GM23338 (cell line): ENCODE measurements at regions not wholly inside any gene's neighbourhood (a gene's known extent, or its start where the extent isn't known, plus 50 kb on each side); places are given as distances from the start of the nearest gene placed in this dataset.
A peak's percentile ranks its signal among the peaks of the same experiment; 100 is the strongest.

ENCODE experiments used
- ATAC-seq: fragments of 200-7000 bp; cut with Tn5 transposase; 3 replicates; pipeline ENCODE4 v1.9.1; 2020
- DNase-seq: peaks from one replicate; pipeline ENCODE4 v3.0.0-alpha.2; 2015; ENCODE audit warnings: low spot score
- H2AFZ ChIP-seq: fragments of 200-600 bp; sonication (generic); 2 replicates; pipeline ENCODE4 v1.8.0; 2016; ENCODE audit warnings: antibody characterized with exemption, mild to moderate bottlenecking, moderate library complexity
- H3F3A ChIP-seq: fragments of 200-600 bp; sonication (generic); replicated peaks from 2 replicates; pipeline ENCODE4 v1.8.0; 2017; ENCODE audit warnings: antibody characterized with exemption, mixed run types, low read depth
- H3K27ac ChIP-seq: fragments of 200-600 bp; sonication (generic); 2 replicates; pipeline ENCODE4 v1.6.1; 2016; ENCODE audit warnings: low read depth
- H3K27me3 ChIP-seq: fragments of 200-600 bp; sonication (generic); 2 replicates; pipeline ENCODE4 v1.8.0; 2016; ENCODE audit warnings: mild to moderate bottlenecking, mixed run types, moderate library complexity; ENCODE audit not compliant: insufficient read depth
- H3K36me3 ChIP-seq: fragments of 200-600 bp; sonication (generic); 2 replicates; pipeline ENCODE4 v1.8.0; 2016; ENCODE audit warnings: mild to moderate bottlenecking; ENCODE audit not compliant: insufficient read depth
- H3K4me1 ChIP-seq: fragments of 200-600 bp; sonication (generic); 2 replicates; pipeline ENCODE4 v1.8.0; 2016; ENCODE audit warnings: mild to moderate bottlenecking, moderate library complexity; ENCODE audit not compliant: insufficient read depth
- H3K4me2 ChIP-seq: fragments of 200-600 bp; sonication (generic); 2 replicates; pipeline ENCODE4 v1.7.1; 2017; ENCODE audit warnings: mixed run types
- H3K4me3 ChIP-seq: fragments of 200-600 bp; sonication (generic); 2 replicates; pipeline ENCODE4 v1.6.1; 2016; ENCODE audit warnings: mixed run types
- H3K79me2 ChIP-seq: fragments of 200-600 bp; sonication (generic); replicated peaks from 2 replicates; pipeline ENCODE4 v1.8.0; 2017; ENCODE audit warnings: mild to moderate bottlenecking; ENCODE audit not compliant: insufficient read depth
- H3K9me2 ChIP-seq: fragments of 200-600 bp; sonication (generic); 2 replicates; pipeline ENCODE4 v1.8.0; 2017; ENCODE audit not compliant: insufficient read depth
- H4K20me1 ChIP-seq: fragments of 200-600 bp; sonication (generic); replicated peaks from 2 replicates; pipeline ENCODE4 v1.8.0; 2017; ENCODE audit warnings: mild to moderate bottlenecking; ENCODE audit not compliant: insufficient read depth
- H3K27ac Mint-ChIP-seq: 2 replicates; pipeline ENCODE4 v1.8.0; 2020; ENCODE audit warnings: inconsistent platforms, mild to moderate bottlenecking, moderate library complexity, mixed read lengths
- H3K27me3 Mint-ChIP-seq: 3 replicates; pipeline ENCODE4 v1.8.0; 2022; ENCODE audit warnings: low read depth, mild to moderate bottlenecking, moderate library complexity, mixed read lengths, inconsistent platforms; ENCODE audit not compliant: insufficient read depth, poor library complexity
- H3K36me3 Mint-ChIP-seq: 3 replicates; pipeline ENCODE4 v1.8.0; 2021; ENCODE audit warnings: low read depth, mild to moderate bottlenecking, inconsistent platforms, moderate library complexity, mixed read lengths
- H3K4me1 Mint-ChIP-seq: 3 replicates; pipeline ENCODE4 v1.8.0; 2020; ENCODE audit warnings: mild to moderate bottlenecking, inconsistent platforms, mixed read lengths
- H3K4me3 Mint-ChIP-seq: 3 replicates; pipeline ENCODE4 v1.8.0; 2021; ENCODE audit warnings: moderate library complexity, mild to moderate bottlenecking, inconsistent platforms, mixed read lengths
- H3K9me3 Mint-ChIP-seq: 3 replicates; pipeline ENCODE4 v1.8.0; 2020; ENCODE audit warnings: moderate library complexity, mild to moderate bottlenecking, inconsistent platforms, mixed read lengths
- NANOG ChIP-seq: IDR thresholded peaks from 2 replicates; pipeline ENCODE4 v1.6.1; 2016; ENCODE audit warnings: antibody characterized with exemption, borderline replicate concordance
- ZNF331 ChIP-seq: fragments of 250-450 bp; sonication (Bioruptor Pico); IDR thresholded peaks from 2 replicates; pipeline ENCODE4 v1.5.0; 2020; ENCODE audit warnings: low read depth, mild to moderate bottlenecking, moderate library complexity
- TF ChIP-seq, protein P1 (sequence below): fragments of 250-450 bp; sonication (Bioruptor Pico); IDR thresholded peaks from 2 replicates; pipeline ENCODE4 v1.5.0; 2020; ENCODE audit warnings: mild to moderate bottlenecking, moderate library complexity
- TF ChIP-seq, protein P2 (sequence below), 2 experiments: fragments of 200-600 bp in 1 of 2; sonication (generic) in 1 of 2; conservative IDR thresholded peaks; 2 replicates each; pipeline versions ENCODE4 v1.5.1 to v1.6.1; 2016 to 2017; ENCODE audit warnings: antibody characterized with exemption in 2 of 2, low read depth in 2 of 2, mild to moderate bottlenecking in 2 of 2, moderate library complexity in 1 of 2
- TF ChIP-seq, protein P3 (sequence below): IDR thresholded peaks from one replicate; pipeline ENCODE4 v1.6.1; 2018; ENCODE audit warnings: antibody characterized with exemption; ENCODE audit not compliant: unreplicated experiment

DNA sequence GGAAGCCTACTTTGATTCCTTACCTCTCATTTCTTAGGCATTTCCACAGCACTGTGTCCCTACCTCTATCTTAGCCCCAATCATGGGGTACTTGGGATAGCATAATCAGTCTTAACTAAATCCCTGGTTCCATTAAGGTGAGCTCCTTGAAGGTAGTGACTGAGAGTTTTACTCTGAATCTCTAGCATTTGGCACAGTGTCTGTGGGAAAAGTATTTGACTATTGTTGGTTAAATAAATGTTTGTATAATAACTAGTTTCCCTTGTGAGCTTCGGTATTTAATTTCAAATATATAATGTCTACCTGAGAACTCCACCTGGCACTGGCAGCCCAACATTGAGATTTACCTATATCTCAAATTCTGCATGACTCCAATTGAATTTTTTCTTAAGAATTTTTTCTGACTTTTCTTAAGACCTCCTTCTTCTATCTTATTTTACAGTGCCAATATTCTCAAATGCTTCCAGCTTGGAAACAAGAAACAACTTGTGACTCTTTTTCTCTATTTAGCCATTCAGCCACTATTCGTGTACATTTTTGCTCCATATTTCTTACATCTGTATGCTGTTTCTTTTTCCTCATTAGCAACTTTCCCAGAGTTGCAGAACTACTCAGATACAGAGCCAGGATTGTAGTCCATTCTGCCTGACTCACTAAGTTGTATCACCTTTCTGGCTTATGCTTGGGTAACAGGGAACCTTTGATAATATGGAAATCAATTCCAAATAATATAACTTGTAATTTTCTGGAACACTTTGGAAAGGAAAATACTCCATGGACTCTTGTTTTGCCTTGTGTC lies 214.0 kb upstream of the NT5C1B start (continued):
- TF ChIP-seq, protein P1, sequence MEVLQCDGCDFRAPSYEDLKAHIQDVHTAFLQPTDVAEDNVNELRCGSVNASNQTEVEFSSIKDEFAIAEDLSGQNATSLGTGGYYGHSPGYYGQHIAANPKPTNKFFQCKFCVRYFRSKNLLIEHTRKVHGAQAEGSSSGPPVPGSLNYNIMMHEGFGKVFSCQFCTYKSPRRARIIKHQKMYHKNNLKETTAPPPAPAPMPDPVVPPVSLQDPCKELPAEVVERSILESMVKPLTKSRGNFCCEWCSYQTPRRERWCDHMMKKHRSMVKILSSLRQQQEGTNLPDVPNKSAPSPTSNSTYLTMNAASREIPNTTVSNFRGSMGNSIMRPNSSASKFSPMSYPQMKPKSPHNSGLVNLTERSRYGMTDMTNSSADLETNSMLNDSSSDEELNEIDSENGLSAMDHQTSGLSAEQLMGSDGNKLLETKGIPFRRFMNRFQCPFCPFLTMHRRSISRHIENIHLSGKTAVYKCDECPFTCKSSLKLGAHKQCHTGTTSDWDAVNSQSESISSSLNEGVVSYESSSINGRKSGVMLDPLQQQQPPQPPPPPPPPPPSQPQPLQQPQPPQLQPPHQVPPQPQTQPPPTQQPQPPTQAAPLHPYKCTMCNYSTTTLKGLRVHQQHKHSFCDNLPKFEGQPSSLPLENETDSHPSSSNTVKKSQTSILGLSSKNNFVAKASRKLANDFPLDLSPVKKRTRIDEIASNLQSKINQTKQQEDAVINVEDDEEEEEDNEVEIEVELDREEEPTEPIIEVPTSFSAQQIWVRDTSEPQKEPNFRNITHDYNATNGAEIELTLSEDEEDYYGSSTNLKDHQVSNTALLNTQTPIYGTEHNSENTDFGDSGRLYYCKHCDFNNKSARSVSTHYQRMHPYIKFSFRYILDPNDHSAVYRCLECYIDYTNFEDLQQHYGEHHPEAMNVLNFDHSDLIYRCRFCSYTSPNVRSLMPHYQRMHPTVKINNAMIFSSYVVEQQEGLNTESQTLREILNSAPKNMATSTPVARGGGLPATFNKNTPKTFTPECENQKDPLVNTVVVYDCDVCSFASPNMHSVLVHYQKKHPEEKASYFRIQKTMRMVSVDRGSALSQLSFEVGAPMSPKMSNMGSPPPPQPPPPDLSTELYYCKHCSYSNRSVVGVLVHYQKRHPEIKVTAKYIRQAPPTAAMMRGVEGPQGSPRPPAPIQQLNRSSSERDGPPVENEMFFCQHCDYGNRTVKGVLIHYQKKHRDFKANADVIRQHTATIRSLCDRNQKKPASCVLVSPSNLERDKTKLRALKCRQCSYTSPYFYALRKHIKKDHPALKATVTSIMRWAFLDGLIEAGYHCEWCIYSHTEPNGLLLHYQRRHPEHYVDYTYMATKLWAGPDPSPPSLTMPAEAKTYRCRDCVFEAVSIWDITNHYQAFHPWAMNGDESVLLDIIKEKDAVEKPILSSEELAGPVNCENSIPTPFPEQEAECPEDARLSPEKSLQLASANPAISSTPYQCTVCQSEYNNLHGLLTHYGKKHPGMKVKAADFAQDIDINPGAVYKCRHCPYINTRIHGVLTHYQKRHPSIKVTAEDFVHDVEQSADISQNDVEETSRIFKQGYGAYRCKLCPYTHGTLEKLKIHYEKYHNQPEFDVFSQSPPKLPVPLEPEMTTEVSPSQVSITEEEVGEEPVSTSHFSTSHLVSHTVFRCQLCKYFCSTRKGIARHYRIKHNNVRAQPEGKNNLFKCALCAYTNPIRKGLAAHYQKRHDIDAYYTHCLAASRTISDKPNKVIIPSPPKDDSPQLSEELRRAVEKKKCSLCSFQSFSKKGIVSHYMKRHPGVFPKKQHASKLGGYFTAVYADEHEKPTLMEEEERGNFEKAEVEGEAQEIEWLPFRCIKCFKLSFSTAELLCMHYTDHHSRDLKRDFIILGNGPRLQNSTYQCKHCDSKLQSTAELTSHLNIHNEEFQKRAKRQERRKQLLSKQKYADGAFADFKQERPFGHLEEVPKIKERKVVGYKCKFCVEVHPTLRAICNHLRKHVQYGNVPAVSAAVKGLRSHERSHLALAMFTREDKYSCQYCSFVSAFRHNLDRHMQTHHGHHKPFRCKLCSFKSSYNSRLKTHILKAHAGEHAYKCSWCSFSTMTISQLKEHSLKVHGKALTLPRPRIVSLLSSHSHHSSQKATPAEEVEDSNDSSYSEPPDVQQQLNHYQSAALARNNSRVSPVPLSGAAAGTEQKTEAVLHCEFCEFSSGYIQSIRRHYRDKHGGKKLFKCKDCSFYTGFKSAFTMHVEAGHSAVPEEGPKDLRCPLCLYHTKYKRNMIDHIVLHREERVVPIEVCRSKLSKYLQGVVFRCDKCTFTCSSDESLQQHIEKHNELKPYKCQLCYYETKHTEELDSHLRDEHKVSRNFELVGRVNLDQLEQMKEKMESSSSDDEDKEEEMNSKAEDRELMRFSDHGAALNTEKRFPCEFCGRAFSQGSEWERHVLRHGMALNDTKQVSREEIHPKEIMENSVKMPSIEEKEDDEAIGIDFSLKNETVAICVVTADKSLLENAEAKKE (CRISPR knock-in tag) = no peak
- TF ChIP-seq, protein P2, sequence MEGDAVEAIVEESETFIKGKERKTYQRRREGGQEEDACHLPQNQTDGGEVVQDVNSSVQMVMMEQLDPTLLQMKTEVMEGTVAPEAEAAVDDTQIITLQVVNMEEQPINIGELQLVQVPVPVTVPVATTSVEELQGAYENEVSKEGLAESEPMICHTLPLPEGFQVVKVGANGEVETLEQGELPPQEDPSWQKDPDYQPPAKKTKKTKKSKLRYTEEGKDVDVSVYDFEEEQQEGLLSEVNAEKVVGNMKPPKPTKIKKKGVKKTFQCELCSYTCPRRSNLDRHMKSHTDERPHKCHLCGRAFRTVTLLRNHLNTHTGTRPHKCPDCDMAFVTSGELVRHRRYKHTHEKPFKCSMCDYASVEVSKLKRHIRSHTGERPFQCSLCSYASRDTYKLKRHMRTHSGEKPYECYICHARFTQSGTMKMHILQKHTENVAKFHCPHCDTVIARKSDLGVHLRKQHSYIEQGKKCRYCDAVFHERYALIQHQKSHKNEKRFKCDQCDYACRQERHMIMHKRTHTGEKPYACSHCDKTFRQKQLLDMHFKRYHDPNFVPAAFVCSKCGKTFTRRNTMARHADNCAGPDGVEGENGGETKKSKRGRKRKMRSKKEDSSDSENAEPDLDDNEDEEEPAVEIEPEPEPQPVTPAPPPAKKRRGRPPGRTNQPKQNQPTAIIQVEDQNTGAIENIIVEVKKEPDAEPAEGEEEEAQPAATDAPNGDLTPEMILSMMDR (conservative IDR thresholded peaks at IDR 0.05; ENCODE audit: low read depth in 2 of 2) = no peak
- no peak for TF ChIP-seq NANOG

DNA sequence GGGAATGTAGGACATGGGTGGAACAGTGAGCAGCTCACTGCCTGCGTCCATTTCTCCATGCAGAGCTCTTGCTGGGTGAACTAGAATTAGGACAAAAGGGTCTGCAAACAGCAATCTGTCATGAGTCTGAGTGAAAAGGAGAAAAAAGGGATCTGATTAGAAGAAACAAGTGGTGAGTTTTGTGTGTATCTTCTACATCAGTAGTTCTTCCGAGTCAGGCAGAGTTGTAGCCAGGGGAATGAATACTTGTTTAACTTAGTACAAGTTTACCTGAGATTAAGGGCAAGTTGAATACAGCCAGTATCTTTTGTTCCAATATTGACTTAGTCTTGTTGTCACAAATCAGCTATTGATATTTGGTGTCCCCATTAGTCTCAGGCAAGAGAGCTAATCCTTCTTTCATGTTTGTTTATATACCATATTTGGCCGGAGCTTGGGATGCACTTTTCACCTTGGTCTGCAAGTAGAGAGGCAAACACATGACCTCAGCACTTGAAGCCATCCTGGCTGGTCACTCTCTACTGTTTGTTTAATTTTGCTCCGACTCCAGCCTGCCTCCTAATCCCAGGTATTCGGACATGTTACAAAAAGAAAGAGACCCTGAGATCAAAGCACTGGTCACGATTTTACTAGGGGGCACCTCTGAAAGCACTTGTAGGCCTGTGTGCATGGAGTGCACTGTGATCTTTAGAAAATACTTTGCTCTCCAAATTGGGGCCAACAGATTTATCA lies 211.0 kb upstream of the NT5C1B start:
- Mint-ChIP-seq H3K4me1 (peaks cover 2% of the 10 kb centered on the region; the same call in 1 of the 3 replicates), H3K9me3 (no peaks in the 10 kb centered on the region), H3K36me3 (no peaks in the 10 kb centered on the region), H3K27me3 (no peaks in the 10 kb centered on the region), H3K27ac (0 out of 2 replicates have a peak overlapping the region, but pooled peaks have one; percentile 29), H3K4me3 (no peak overlapping the region)
- Histone ChIP-seq H3K27me3 (no peaks in the 10 kb centered on the region), H3K4me3 (no peak overlapping the region), H3K79me2 (no peaks in the 10 kb centered on the region), H2AFZ (no peak overlapping the region), H3K27ac (no peak overlapping the region), H3F3A (no peaks in the 10 kb centered on the region), H3K36me3 (no peaks in the 10 kb centered on the region), H3K9me2 (no peaks in the 10 kb centered on the region), H3K4me1 (no peaks in the 10 kb centered on the region), H4K20me1 (no peaks in the 10 kb centered on the region), H3K4me2 (no peak overlapping the region)
- DNase-seq (peak; percentile 2), ATAC-seq (no peak)
- no peak for TF ChIP-seq ZNF331 (CRISPR knock-in tag)
- TF ChIP-seq, protein P3, sequence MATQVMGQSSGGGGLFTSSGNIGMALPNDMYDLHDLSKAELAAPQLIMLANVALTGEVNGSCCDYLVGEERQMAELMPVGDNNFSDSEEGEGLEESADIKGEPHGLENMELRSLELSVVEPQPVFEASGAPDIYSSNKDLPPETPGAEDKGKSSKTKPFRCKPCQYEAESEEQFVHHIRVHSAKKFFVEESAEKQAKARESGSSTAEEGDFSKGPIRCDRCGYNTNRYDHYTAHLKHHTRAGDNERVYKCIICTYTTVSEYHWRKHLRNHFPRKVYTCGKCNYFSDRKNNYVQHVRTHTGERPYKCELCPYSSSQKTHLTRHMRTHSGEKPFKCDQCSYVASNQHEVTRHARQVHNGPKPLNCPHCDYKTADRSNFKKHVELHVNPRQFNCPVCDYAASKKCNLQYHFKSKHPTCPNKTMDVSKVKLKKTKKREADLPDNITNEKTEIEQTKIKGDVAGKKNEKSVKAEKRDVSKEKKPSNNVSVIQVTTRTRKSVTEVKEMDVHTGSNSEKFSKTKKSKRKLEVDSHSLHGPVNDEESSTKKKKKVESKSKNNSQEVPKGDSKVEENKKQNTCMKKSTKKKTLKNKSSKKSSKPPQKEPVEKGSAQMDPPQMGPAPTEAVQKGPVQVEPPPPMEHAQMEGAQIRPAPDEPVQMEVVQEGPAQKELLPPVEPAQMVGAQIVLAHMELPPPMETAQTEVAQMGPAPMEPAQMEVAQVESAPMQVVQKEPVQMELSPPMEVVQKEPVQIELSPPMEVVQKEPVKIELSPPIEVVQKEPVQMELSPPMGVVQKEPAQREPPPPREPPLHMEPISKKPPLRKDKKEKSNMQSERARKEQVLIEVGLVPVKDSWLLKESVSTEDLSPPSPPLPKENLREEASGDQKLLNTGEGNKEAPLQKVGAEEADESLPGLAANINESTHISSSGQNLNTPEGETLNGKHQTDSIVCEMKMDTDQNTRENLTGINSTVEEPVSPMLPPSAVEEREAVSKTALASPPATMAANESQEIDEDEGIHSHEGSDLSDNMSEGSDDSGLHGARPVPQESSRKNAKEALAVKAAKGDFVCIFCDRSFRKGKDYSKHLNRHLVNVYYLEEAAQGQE = no peak
